AG09319 (cell line): ENCODE measurements at regions not wholly inside any gene's neighbourhood (a gene's known extent, or its start where the extent isn't known, plus 50 kb on each side); places are given as distances from the start of the nearest gene placed in this dataset.

ENCODE experiments used
- DNase-seq: peaks from one replicate; pipeline ENCODE4 v3.0.0-alpha.2; 2010; ENCODE audit warnings: low read depth; ENCODE audit errors: extremely low read depth
- CTCF ChIP-seq: IDR thresholded peaks from 2 replicates; pipeline ENCODE4 v1.5.1; 2011; ENCODE audit warnings: low read depth, mild to moderate bottlenecking, inconsistent platforms, low read length, moderate library complexity

DNA sequence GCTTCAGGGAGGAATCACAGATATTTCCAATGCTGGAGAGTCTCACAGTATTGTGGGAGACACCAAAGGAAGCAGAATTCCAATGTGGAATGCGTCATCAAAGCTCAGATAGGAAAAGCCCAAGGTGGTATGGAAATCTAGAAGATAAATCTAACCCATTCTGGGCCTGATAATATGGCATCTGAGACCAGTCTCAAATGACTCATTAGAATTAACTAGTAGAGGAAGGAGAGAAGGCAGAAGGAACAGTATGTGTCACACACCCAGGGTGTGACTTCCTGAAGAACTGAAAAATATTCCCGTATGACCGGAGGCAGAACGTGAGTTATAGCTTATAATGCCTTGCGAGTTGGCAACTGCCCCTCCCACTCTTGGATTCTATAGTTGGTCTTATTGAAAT, 499.2 kb downstream of the PLPP3 start:
- no peak for DNase-seq
- no peak for TF ChIP-seq CTCF

DNA sequence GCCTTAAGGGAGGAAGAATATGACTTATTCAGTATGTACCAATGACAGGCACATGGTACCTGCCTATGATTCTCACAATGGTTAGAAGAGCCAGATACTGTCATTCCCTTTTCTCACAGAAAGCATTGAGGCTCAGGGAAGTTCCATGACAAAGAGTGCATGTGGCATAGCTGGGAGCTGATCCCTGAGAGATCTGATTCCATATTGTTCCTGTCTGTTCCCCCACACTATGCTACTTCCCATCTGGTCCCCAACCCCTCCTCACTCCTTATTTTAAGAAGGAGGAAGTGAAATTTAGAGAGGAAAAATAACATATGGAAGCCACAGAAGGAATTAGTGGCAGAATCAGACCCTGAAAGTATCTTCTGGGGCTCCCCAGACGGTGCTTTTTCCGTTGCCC, 500.0 kb downstream of the PLPP3 start:
- no peak for TF ChIP-seq CTCF
- DNase-seq = no peak

GRCh38 chr1:56077206-56077605, 502.2 kb downstream of the PLPP3 start:
- TF ChIP-seq CTCF = no peak
- no peak for DNase-seq

GRCh38 chr1:56074007-56074651, 505.2 kb downstream of the PLPP3 start:
- TF ChIP-seq CTCF = no peak
- peak; percentile 98 for DNase-seq

DNA sequence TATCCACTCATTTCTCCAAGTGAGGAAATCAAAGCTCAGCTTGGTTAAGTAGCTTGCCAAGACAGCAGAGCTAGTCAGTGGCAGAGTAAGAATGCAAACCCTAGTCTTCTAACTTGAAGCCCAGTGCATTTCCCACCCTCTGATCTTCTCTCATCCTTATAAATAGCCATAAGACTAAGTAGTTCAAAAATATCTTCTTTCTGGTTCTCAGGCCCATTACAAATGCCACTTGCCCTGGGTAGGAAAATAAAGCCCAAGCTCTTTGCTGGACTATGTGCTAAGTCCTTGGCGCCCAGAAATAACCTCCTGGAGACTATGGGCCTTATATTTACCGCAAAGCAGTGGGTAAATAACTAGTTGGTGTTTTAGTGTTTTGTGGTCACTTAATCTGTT, 505.8 kb downstream of the PLPP3 start:
- peak; percentile 14 for DNase-seq
- no peak for TF ChIP-seq CTCF

- no peak for DNase-seq
- no peak for TF ChIP-seq CTCF
These were observed 506.2 kb downstream of the PLPP3 start for GRCh38 chr1:56073206-56073605.

DNA sequence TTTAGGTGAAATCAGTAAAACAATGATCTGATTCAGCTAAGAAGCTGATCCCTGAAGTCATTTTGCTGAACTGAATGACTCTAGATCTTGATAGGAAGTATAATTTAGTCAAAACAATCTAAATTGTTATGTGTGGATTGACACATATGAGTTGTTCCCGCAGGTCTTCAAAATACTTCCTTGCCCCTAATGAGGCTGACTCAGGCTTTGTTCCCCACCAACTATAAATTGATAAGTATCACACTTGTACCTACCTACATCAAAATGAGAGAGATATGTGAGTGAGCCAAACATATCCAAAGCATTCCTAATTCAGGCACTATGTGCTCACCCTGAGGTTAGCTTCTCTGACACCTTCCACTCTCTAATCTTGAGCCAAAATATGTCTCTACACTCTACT, 507.1 kb downstream of the PLPP3 start:
- TF ChIP-seq CTCF = no peak
- DNase-seq = no peak
